HG03575 (cell line): ENCODE measurements at regions not wholly inside any gene's neighbourhood (a gene's known extent, or its start where the extent isn't known, plus 50 kb on each side); places are given as distances from the start of the nearest gene placed in this dataset.
"Not testable (repeated sequence)": the region's sequence is repeated elsewhere in the genome, so short reads cannot be mapped to it uniquely, and the experiment has no call there.

Experiments used
- ATAC-seq: cut with Tn5 transposase; IDR thresholded peaks from one replicate; pipeline ENCODE4 v1.9.1; 2021; ENCODE audit not compliant: unreplicated experiment, insufficient number of reproducible peaks, low FRiP score; ENCODE audit errors: extremely low read depth

GRCh38 chrX:65971151-65971550 is 68.7 kb downstream of the VSIG4 start:
- ATAC-seq: no peak

DNA sequence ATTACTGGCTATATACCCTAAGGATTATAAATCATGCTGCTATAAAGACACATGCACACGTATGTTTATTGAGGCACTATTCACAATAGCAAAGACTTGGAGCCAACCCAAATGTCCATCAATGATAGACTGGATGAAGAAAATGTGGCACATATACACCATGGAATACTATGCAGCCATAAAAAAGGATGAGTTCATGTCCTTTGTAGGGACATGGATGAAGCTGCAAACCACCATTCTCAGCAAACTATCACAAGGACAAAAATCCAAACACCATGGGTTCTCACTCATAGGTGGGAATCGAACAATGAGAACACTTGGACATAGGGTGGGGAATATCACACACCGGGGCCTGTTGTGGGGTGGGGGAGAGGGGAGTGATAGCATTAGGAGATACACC is 72.7 kb downstream of the VSIG4 start:
- not testable (repeated sequence) for ATAC-seq

GRCh38 chrX:65961714-65962113 is 78.2 kb downstream of the VSIG4 start:
- no peak for ATAC-seq

GRCh38 chrX:65948103-65948502 is 91.8 kb downstream of the VSIG4 start:
- ATAC-seq: no peak

- no peak for ATAC-seq
Measured at GRCh38 chrX:65941775-65942174, 98.1 kb downstream of the VSIG4 start.

DNA sequence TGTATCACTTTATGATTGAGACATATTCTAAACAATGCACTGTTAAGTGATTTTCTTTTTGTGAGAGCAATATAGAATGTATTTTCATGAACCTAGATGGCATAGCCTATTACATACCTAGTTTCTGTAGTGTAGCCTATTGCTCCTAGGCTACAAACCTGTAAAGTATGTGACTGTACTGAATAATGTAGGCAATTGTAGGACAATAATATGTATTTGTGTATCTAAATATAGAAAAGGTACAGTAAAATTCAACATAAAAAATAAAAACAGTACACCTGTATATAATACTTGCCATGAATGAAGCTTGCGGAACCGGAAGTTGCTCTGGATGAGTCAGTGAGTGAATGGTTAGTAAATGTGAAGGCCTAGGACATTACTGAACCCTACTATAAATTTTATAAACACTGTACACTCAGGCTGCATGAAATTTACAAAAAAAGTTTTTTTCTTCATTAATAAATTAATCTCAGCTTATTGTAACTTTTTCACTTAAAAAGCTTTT is 106.7 kb downstream of the VSIG4 start:
- ATAC-seq: no peak

GRCh38 chrX:65932173-65933084 is 107.5 kb downstream of the VSIG4 start:
- no peak for ATAC-seq

- no peak for ATAC-seq
Measured at GRCh38 chrX:65928522-65928921, 111.4 kb downstream of the VSIG4 start.

GRCh38 chrX:65927386-65927785 is 112.5 kb downstream of the VSIG4 start:
- ATAC-seq: not testable (repeated sequence)

GRCh38 chrX:65926095-65927019 is 113.5 kb downstream of the VSIG4 start:
- ATAC-seq: peak; percentile 36

GRCh38 chrX:65925592-65925991 is 114.3 kb downstream of the VSIG4 start:
- no peak for ATAC-seq

- ATAC-seq: no peak
Measured at GRCh38 chrX:65925005-65925404, 114.9 kb downstream of the VSIG4 start.

- no peak for ATAC-seq
Measured at GRCh38 chrX:65921363-65921762, 118.5 kb downstream of the VSIG4 start.

DNA sequence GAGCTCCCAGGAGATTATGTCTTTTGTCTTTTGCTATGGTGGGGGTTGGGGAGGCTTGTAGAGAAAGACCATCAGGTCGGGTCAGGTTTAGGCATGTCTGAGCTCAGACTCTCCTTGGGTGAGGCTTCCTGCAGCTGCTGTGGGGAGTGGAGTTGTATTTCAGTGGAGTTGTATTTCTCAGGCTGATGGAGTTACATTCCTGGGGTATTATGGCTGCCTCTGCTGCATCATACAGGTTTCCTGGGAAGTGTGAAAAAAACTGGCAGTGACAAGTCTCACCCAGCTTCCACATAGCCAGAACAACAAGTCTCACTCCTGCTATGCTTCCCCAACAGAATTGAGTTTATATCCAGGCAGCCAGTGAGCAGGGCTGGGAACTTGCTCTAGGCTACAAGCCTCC is 119.3 kb downstream of the VSIG4 start:
- no peak for ATAC-seq

DNA sequence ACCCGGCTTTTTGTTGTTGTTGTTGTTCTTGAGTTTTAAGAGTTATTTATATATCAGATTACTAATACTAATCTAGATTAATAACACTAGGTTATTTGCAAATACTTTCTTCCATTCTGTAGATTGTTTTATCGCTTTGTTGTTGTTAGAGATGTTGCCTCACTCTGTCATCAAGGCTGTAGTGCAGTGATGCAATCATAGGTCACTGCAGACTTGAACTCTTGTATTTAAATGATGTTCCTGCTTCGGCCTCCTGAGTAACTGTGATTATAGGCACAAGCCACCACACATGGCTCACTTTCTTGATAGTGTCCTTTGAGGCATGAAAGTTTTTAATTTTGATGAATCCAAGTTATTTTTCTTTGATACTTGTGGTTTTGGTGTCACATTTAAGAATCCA is 129.0 kb downstream of the VSIG4 start:
- ATAC-seq: no peak

GRCh38 chrX:65903750-65904149 is 136.1 kb downstream of the VSIG4 start:
- ATAC-seq: no peak

GRCh38 chrX:65902011-65902410 is 137.9 kb downstream of the VSIG4 start:
- no peak for ATAC-seq

- ATAC-seq: no peak
Measured at GRCh38 chrX:65900850-65901844, 138.7 kb downstream of the VSIG4 start.

GRCh38 chrX:65894133-65894532 is 145.7 kb downstream of the VSIG4 start:
- no peak for ATAC-seq
